Loucy (cell line): ENCODE measurements at regions not wholly inside any gene's neighbourhood (a gene's known extent, or its start where the extent isn't known, plus 50 kb on each side); places are given as distances from the start of the nearest gene placed in this dataset.

Experiments
- EZH2phosphoT487 ChIP-seq: fragments of 200-600 bp; IDR thresholded peaks from 2 replicates; pipeline ENCODE4 v1.6.1; 2018; ENCODE audit warnings: antibody characterized with exemption, mild to moderate bottlenecking, moderate library complexity, borderline replicate concordance
- TF ChIP-seq, protein P1 (sequence below): fragments of 200-600 bp; sonication (generic); conservative IDR thresholded peaks from 2 replicates; pipeline ENCODE4 v1.5.1; 2014; ENCODE audit warnings: mild to moderate bottlenecking, antibody characterized with exemption, low read length

- TF ChIP-seq, protein P1, sequence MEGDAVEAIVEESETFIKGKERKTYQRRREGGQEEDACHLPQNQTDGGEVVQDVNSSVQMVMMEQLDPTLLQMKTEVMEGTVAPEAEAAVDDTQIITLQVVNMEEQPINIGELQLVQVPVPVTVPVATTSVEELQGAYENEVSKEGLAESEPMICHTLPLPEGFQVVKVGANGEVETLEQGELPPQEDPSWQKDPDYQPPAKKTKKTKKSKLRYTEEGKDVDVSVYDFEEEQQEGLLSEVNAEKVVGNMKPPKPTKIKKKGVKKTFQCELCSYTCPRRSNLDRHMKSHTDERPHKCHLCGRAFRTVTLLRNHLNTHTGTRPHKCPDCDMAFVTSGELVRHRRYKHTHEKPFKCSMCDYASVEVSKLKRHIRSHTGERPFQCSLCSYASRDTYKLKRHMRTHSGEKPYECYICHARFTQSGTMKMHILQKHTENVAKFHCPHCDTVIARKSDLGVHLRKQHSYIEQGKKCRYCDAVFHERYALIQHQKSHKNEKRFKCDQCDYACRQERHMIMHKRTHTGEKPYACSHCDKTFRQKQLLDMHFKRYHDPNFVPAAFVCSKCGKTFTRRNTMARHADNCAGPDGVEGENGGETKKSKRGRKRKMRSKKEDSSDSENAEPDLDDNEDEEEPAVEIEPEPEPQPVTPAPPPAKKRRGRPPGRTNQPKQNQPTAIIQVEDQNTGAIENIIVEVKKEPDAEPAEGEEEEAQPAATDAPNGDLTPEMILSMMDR = no peak
- no peak for TF ChIP-seq EZH2phosphoT487
Measured at GRCh38 chr10:129135624-129136023, 331.4 kb upstream of the MGMT start.
